Hippocampal formation (tissue), 2 donors: ENCODE measurements at regions not wholly inside any gene's neighbourhood (a gene's known extent, or its start where the extent isn't known, plus 50 kb on each side); places are given as distances from the start of the nearest gene placed in this dataset.

ENCODE experiments used
- DNase-seq, 2 donors: peaks; one replicate each; lab custom pipeline; 2025; lab: John Stamatoyannopoulos, UW

DNA sequence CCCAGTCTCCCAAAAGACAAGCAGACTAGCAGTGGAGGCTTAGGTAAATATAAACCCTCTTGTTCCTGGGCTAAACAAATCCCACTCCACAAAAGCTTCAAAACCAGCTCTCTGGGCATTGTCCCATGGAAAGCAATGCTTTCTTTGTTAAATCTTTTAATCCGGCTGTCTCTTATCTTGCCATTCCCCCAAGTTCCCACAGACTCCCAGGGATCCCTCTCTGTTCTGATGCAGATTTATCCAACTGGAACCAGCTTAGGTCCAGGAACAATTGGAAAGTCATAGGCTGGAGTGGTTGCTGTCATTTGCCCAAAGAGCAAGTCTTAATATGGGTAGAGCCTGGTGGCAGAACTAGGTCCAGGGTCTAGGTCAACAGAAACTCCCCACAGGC is 110.1 kb upstream of the ATP1A1 start:
- no peak for DNase-seq

DNA sequence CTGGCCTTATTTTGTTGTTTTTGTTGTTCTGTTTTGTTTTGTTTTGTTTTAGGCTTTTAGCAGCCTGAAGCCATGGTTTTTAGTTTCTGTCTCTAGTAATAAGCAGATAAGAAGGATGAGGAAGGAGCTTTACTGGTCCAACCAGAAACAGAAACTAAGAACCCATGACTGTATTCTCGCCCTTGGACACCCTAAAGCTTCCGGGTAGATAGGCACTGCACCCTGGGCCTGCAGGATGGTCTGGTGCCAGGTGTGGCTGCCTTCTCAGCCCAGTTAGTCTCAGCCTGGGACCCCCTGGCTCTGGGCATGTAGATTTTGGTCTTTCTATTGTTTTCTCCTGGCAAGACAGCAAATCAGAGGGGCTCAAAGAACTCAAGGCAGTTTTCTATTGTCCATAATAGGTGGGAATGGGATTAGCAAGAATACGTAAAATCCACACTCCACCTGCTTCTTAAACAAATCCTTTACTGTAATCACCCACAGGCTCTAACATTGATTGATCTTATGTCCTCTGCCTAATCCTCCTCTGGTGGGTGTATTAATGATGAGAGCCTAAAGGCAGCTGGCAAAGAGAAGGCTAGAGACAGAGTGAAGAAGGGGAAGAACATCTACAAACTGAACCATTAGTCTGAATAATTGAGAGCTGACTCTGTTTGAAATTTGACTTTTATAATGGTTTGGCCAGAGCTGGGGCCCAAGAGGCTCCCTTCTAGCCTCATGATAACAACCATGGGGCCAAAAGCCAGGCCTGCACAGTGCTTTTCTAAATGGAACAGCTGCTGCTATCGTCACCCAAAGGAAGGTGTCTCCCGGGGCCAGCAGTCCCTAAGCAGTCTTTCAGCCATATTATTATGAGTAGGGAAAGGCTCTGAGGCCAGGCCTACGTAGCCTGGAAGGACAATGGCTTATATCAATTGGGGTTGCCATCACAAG is 106.8 kb upstream of the ATP1A1 start:
- no peak for DNase-seq

DNA sequence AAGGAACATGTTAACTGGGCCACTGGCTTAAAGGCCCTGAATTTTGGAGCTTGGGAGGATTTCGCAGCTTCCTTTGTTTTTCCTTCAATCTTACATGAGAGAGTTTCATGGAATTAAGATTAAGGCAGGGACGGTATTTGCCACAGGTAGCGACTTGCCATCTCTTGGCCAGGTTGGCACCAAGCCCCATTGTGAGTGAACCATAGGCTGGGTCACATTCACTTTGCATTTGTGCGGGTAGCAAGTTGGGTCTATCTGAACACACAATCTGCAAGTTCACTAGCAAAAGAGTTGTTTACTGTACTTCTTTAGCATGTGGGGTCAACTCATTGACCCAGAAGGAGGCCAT is 106.2 kb upstream of the ATP1A1 start:
- no peak for DNase-seq

DNA sequence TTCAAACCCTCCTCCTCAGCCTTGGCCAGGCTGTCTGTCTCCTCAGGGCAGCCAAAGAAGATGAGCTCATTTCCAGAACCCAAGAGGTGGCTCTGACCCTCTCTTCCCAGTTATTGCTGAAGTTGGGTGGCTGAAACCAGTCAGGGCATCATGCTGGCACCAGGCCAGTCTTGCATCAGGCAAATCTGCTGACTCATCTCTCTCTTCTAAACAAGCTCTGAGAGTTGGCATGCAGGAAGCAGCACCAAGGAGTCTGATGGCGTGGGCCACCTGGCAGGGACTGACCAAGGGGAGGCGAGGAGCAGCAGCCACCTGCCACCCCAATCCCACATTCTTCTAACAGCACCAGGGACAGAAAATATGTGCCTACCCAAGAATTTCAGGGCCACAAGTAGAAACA is 104.8 kb upstream of the ATP1A1 start:
- no peak for DNase-seq

DNA sequence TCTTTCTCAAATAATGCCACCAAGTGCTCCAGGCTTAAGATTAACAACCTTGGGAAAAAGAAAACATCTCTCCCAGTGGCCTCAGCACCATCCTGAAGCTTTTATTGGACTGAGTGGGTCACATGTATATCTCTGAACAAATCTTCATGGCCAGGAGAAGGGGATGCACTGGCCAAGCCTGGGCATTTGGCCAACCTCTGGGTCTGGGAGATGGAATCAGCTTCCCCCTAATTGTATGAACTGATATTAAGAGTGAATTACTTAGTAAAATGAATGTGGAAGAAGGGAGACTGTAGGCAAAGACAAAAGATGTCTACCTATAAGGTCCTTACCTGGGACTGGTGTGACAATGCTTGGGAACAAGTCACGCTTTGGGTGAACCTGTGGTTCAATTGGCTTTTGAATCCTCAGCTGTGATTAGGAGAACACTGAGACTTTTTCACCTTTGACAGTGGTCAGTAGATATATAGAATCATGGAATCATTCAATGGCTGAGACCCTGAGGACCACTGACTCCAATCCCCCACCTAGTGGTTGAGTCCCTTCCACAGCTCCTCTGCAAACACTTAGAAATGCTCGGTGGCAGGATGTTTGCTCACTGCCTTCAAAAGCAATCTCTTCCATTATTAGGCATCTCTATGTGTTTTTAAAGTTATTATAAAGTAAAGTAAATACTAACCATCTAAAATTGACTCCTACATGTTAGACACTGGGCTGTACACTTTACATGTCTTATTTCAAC is 102.6 kb upstream of the ATP1A1 start:
- no peak for DNase-seq

DNA sequence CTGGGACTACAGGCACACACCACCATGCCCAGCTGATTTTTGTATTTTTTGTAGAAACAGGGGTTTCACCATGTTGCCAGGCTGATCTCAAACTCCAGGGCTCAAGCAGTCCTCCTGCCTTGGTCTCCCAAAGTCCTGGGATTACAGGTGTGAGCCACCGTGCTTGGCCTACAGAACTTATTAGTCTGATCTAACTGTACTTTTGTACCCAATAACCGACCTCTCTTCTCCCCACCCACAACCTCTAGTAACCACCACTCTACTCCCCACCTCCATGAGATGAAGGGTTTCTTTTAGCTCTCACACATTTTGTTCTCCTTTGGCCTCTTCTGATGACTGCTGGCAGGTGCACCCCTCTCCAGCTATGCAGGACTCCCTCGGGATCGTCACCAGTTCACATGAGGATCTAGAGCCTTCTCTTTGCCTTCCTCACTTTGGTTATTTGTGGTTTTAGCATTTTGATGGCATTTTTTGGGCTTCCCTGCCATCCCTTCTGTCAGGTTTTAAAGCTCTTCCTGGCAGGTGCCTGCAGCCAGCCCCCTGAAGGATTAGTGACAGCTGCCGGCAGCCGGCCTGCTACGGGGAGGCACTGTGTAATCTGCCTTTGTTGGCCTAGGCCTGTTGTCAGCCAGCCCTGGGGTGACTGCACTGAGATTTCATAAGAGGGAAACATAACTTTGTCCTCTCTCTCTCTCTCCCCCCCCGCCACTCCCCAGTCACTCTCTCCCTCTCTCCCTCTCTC is 99.8 kb upstream of the ATP1A1 start:
- DNase-seq: no peak

DNA sequence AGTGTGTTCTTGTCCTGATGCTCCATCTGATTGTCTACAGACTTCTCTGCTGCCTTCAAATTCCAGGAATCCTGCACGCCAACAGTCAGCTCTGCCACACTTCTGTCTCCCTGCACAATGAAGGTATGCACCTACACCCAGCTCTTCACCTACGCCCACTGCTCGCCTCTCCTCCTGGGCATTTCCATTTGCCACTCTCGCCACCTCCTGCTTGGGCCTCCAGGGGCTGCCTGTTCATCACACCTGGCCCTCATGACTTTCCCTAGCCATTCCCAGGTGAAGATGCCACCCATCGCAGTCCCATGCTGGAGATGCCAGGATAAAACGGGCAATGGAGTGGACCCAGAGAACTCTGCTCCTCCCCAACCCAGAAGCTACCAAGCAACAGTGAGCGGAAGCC is 96.5 kb upstream of the ATP1A1 start:
- DNase-seq: no peak

DNA sequence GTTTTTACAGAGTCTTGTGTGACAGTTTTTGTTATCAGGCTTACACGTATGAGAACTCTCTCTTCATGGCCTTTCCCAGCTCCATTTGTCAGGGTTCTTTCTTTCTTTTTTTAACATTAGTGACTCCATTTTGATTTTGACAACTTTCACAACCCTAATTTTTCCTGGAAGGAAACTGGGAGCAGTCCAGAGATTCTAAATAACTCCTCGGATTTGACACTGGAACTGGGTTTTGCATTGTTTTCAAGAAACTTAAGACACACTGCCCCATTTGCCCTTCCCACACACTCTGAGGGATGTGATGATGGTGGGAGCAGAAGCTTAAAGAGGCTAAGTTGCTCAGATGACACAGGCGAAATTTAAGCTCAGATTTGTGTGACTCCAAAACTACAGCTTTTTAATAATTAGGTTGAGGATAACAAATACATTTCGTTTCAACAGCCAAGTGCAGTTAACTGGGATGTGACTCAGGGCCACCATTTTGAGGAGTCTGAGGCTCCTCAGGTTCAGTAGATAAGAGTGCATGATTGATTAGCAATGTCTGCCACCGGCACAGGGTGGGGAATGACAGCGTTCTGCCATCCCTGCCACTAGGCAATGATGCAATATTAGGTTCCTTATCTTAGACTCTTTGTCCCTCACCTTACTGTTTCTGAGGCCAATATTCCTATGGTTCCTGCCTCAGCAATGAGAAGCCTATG is 95.1 kb upstream of the ATP1A1 start:
- DNase-seq: no peak

DNA sequence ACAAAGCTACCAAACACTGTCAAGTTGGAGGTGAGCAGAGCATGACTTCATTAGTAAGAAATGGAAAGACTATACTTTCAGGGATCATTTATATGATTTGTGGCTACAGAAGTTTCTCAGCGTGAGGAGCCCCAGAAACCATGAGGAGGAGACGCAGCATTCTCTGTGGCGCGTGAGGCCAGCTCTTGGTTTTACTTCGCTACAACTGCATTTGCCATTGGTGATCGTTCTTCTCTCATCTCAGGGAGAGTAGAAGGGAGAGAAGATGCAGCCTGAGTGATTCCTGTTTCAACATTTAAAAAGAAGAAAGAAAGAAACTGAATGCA is 94.5 kb upstream of the ATP1A1 start:
- DNase-seq: no peak

DNA sequence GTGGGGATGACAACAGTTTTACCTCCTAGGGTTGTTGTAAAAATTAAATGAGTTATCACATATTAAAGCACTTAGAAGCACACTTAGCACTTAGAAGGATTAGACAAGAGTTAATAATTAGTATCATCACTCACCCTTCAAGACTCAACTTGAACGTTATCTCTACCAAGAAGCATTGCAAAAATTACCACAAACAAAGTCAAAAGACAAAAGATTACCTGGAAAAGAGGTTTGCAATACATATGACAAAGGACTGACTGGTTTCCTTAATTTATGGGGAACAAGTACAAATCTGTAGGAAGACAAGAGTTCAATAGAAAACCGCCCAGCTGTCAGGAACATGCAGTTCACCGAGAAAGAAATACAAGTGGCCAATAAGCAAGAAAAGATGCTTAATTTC is 93.3 kb upstream of the ATP1A1 start:
- DNase-seq: no peak

DNA sequence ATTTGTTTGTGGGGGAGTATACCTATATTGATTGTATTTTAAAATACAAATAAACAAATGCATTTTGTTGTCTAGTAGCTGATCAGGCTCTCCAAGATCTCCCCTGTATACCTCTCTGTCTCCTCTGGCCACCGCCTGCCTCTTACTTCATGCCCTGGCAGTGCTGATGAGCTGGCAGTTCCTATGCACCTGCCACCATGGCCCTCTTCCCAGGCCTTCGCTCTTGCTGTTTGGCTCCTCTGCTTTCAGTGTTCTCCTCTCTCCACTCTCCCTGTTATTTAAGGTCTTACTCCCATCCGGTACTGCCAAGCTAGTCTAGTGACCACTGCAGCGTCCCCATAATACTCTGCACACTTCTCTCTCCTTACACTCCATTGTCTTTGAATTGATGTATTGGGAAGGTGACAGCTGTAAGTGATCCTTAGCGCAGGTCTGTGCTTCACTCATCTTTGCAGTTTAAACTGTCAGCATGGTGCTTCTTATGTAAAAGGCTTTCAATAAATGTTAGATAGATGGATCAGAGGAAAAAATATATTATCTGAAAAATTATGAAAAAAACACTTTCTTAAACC is 88.1 kb upstream of the ATP1A1 start:
- DNase-seq: no peak

DNA sequence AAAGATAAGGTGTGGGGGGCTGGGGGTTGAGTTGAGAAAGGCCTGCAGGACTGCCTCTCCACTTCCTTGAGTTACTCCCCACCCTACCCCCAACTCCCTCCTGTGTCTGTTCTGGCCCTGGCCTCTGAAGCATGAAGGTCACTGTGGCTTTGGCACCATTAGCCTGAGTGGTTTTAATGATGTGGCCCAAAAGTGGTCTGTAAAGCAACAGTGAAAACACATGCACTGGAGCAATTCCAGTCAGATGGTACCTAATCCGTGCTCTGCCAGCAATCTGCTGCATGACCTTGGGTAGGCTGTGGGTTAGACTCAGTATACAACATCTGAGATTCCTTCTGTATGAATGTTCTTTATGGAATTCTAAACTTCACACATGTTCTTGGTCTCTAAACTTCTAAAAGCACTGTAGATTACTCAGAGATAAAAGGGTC is 86.5 kb upstream of the ATP1A1 start:
- DNase-seq: no peak

DNA sequence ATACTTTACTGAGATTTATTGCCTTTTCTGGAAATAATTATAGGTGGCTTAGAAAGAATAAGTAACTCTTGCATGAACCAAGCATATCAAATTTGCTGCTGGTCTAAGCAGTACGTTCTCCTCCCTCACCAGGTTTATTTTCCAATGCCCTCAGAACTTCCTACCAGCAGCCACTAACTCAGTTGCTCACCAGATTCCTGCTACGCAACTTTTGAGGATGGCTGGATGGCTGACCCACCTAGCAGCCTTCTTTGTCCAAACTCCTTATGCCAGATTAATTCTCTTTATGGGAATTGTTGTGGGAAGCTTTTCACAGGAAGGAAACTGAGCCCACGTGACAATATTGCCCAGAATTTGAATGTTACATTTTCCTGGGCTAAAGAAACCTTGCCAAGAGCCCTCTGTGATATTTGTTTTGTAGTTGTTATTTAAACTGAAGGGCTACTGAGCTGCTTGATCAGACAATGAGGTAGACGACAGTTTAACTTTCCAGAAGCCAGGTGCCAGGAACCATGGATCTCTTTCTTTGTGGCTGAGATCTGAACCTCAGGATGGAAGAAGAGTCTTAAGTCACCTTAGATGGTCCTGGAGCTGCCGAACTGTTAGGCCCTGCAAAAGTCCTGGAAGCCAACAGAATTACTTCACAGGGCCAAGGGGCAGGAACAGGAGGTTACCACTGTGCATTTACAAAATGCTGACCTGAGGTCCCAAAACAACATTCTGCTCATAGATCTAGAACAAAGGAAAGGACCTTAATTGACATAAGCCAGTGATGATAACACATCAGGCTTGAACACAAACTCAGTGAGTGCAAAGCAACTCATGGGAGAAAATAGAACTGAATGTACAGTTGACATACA is 85.5 kb upstream of the ATP1A1 start:
- DNase-seq: no peak

DNA sequence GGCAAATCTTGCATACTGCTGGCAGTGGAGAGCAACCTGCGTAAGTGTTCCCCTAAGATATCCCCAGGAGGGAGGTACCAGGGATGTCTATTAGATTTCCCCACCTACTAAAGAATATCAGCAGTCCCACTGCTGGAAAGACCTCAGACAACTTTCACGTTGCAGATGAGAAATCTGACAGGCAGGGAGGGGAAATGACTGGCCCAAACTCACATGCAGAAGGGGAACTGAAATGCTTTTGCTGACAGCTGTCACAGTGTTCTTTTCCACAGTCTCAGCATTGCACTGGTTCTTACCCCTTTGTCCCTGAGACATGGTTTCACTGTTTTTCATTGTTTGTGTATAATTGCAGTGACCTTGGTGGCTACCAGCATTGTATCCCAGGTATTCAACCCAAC is 84.8 kb upstream of the ATP1A1 start:
- no peak for DNase-seq

DNA sequence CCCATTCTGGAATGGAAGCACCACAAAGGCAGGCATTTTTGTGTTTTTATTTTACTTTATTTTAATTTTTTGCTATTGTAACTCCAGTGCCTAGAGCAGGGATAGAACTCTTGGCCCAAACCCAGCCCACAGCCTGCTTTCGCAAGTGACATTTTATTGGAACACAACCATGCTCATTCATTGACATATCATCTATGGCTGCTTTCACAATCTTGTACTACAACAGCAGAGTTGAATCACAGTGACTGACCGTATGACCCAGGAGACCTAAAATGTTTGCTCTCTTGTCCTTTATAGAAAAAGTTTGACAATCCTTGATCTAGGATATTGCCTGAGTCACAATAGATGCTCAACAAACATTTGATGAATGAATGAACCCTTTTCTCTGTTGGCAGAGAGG is 83.9 kb upstream of the ATP1A1 start:
- DNase-seq: no peak

DNA sequence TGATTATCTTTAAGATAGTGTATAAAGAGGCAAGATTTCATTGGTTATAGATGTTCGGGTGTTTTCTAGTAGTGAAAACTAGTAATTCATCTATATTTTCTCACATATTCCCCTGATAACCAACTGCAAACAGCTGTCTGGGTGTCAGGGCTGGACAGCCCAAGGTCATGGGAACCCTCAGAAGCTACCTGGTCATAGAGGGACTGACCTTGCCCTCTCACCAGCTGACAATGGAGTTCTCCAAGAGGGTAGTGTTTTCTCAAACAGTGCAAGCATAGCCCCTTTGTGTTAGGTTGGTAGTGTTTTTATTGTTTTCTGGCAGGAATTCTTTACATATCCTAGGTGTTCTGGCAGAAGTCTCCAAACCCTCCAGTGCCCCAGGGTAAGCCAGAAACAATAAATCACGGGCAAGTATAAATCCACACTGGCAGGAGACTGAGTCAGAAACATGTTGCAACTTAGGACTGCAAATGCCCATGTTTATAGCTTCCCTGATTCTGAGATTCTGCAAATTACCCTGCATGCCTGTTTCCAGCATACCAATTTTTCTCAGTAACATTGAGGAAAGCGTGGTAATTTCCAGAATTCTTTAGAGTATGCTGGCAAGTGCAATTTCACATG is 82.8 kb upstream of the ATP1A1 start:
- DNase-seq: no peak

DNA sequence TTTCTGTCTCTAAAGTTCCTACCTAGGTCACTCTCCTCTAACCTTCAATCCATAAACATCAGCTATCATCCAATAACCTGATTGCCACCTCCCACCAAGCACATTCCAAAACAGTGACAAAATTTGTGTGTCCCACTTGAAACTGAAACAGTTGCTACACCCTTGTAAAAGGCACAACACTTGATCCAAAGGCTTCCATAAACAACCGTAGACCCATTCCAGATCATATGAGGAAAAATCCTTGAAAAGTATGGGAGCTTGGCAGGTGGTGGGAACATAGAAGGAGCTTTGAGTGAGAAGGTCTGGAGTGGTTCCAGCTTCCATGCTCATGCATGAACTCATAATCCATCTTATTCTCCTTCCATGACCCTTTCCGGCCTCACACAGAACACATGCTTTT is 82.0 kb upstream of the ATP1A1 start:
- no peak for DNase-seq

DNA sequence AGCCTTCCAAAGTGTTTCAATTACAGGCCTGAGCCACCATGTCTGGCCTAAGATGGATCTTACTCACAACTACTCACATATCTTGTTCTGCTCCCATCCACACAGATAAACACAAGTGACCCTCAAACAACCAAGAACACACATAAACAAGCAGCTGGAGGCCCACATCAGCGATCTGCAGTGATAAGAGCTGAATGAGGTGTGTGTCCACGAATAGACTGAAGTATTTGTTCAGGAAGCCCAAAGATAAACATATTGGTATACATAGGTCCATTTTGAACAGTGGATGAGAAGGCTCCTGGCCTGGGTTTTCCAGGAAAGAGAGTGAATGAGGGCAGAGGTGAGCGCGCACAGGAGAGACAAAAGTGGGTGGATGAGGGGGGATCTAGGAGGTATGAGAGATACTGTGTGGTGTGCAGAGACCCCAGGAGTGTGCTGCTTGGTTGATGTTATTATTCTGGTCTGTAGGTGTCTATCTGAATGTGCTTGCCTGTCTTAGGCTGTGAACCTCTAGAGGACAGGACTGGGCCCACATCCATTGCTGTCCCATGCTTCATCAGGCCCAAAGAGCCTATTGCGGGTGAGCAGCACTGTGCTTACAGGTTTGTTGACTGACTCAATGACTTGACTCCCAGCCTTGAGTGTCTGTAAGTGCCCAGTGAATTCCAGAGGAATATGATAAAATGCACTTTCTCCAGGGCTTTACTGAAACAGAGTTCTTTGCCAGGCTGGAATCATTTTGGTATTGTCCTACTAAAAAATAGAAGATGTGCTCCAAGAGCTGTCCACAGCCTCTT is 79.9 kb upstream of the ATP1A1 start:
- DNase-seq: no peak

DNA sequence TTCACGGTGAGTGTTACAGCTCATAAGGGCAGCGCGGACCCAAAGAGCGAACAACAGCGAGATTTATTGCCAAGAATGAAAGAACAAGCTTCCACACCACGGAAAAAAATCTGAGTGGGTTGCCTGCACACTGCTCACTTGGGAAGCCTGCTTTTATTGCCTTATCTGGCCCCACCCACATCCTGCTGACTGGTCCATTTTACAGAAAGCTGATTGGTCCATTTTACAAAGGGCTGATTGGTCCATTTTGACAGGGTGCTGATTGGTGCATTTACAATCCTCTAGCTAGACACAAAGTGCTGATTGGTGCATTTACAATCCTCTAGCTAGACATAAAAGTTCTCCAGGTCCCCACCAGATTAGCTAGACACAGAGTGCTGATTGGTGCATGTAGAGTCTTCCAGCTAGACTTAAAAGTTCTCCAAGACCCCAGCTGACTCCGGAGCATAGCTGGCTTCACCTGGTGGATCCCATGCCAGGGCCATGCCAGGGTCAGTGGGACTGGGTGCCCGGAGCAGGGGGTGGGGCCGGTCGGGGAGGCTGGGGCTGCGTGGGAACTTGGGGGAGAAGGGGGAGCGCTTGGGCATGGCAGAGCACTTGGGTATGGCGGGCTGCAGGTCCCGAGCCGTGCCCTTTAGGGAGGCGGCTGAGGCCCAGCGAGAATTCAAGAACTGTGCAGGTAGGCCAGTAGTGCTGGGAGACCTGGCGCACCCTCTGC is 75.4 kb upstream of the ATP1A1 start:
- no peak for DNase-seq
